ENCODE measurements at regions not wholly inside any gene's neighbourhood (a gene's known extent, or its start where the extent isn't known, plus 50 kb on each side); places are given as distances from the start of the nearest gene placed in this dataset.

DNA sequence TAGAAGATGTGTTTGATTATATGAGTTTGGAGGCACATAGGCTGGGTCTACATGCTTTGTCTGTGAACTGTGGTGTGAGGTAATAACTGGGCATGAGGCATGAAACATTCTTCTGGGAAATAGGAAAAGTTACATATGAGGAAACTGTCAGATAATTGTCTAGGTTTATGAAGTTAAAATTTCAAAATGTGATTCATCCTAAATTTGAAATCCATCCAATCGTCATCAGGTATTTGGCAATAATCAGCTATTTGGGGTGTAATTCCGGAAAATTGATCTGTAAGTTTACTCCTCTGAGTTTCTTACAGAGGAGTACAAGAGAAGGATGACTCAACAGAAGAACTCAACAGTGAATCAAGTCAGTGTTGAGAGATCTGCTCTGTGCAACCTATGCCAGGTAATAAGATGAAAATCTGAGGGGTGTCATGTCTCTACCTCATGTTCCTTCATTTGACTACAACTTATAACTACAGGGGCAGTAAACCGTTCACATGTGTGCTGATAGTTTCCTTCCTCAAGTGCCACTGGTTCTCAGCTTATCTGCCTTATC lies 1171.6 kb upstream of the CDH18 start:
- no peak for DNase-seq

- DNase-seq: no peak
Observed at GRCh38 chr5:21154526-21154925, 1166.5 kb upstream of the CDH18 start.

GRCh38 chr5:21152611-21153010 lies 1164.6 kb upstream of the CDH18 start:
- no peak for DNase-seq

- no peak for DNase-seq
Observed at GRCh38 chr5:21145376-21145775, 1157.4 kb upstream of the CDH18 start.

GRCh38 chr5:21143686-21144085 lies 1155.7 kb upstream of the CDH18 start:
- no peak for DNase-seq

DNA sequence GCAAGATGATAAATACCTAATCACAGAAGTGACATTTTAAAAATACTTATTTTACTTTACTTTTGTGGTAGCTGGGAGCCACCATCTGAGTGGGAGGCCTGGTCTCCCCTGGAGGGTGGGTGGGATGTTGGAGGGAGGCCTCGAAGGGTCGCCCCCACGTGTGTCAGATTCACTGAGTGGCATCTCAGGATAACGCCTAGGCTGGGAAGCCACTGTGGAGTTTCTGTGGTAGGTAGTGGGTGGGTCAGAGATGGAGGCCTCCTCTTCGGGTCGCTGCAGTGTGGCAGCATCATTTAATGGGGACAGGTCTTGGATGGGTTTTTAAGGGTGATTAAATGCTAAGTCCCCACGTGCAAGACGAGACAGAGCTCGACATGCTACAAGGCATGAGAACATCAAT lies 1154.8 kb upstream of the CDH18 start:
- DNase-seq: no peak

- no peak for DNase-seq
Observed at GRCh38 chr5:21140987-21141386, 1153.0 kb upstream of the CDH18 start.

DNA sequence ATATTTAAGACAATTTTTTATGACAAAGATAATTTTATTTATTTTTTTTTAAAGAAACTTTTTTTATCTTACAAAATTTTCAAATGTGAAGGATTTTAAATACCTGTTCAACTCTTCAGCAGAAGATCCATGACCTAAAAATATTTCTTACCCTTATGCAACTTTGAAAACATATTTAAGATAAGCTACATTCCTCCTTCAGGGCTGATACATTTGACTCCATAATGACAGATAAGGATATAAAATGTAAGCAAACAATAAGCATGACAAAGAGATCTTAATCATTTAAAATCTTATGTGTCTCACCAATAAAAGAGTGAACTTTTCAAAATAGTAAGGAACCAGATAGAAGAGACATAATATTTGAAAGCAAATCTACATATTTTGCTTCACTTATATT lies 1138.2 kb upstream of the CDH18 start:
- DNase-seq: no peak

- no peak for DNase-seq
Observed at GRCh38 chr5:21125238-21125983, 1137.4 kb upstream of the CDH18 start.

DNA sequence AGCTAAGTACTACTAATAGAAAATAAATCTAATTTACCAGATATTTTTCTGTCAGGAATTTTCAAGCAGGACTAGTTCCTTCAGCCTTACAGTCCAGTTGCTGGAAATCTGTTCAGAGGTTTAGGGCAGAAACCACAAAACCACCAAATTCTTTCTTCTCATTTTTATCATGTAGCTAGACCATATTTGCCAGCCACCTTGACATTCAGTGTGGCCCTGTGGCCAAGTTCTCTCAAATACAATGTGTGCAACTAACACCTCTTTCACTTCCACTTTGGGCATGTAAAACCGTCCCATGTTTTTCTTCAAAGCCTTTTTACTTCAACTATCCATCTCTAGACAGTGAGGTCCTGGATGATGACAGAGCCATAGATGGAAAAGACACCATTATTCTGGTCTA lies 1133.2 kb upstream of the CDH18 start:
- no peak for DNase-seq

DNA sequence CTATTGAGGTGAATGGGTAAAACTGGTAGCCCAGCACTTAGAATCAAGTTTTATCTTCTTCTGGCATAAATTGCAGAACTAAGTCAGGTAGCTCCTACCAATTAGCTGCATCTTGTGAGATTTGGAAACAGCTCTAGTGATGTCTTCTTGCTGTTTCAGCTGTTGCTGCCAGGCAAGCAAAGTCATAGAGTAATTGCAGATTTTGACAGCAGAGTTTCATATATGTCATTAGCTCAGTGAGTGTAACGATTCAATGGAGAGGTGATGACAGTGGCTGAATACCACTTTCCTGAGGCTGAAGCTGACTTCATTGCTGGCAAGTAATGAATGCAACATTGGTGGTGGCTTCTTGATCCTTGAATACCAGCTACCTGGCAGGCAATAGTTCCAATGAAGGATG lies 1109.7 kb upstream of the CDH18 start:
- no peak for DNase-seq

DNA sequence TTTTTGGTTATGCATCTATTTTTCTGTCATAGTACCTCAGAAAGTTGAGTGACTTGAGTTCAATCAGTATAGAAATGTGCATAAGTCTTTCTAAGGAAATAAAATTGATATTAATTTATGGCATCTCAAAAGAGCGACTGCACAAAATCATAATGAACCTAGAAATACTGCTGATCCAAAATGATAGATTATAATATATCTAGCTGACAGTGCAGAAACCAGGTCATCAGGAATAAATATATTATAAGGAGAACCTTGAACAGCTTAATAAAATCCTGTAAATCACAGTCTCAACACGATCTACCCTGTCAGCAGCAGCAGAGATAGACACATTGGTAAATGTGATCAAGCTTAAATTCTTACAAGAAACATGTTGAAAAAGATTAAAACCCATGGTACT lies 1106.6 kb upstream of the CDH18 start:
- no peak for DNase-seq

DNA sequence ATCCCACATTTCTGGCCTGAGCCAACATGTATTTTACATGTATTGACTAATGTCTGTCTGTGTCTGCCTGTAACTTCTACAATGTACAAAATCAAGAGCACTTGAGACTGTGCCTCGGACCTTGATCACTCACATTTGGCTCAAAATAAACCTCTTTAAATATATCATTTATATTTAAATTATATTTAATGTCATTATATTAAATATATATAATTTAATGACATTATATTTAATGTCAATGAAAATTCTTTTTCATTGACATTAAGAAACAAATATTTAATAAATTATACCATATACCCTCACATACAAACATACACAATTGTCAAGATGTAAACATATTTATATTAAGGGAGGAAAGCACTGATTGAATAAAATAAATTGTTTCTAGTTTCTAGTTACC lies 1099.8 kb upstream of the CDH18 start:
- DNase-seq: no peak

DNA sequence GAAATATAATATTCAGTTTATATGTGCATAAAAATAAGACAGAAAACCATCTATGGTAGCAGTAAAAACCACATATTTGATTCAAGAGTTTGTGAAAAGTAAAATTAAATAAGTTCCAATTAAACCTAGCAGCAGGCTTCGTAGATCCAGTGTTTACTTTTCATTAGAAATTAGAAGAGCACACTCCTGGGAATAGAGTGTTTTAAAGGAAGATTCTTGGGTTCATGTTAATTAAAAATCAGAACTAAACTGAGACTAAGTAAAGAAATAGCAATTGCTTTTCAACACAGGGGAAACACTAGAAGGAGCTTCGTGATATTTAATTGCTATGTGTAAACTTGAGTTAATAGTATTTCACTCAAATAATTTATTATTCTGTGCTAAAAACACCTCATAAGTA lies 1097.8 kb upstream of the CDH18 start:
- no peak for DNase-seq

DNA sequence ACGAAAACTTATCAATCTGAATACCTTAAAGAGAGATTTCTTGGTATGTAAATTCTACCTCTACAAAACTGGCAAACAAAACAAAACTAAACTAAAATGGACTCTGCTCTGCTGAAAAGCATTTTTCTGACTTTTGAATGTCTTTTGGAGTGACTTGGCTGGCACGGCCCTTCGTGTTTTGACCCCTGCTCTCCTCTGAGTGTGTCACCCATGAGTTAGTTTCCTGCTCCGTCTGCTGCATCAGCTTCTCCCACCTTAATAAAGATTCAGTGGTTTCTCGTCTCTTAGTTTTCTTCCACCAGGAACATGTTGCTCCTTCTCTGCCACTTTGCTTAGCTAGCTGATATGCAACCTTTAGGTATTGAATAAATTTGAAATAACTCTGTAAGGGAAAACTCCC lies 1084.0 kb upstream of the CDH18 start:
- no peak for DNase-seq

DNA sequence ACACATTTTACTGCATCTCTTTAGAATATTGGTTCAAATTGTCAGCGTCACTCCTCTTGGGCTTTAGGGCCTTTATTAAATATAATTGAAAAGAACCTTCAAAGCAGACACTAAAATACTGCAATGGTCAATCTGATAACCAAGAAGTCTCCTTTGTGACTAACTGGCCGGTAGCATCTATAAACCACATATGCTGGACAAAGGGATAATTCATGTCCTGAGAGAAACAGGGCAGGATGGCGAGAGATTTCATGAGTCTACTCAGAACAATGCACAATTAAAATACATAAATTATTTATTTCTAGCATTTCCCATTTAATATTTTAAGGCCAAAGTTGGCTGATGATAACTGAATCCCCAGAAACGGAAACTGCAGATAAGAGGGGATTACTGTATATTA lies 1083.4 kb upstream of the CDH18 start:
- no peak for DNase-seq

DNA sequence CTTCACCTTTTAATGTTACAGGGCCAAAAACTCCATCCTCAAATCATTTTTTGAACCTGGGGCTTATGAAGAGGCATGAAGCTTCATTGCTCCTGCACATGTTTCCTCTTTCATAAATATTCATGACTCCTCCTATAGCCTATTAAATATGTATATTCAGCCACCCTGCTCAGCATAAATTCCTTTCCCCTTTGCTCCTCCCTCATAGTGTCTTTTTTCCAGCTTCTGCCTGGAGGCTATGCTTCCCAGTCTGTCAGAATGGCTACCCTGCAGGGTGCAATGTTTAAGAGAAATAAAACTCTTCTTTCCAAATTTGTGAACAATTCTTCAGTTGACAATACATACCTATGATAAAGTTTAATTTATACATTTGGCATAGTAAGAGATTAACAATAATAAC lies 1082.9 kb upstream of the CDH18 start:
- no peak for DNase-seq

GRCh38 chr5:21067724-21068123 lies 1079.7 kb upstream of the CDH18 start:
- DNase-seq: no peak

GRCh38 chr5:21063146-21063545 lies 1075.1 kb upstream of the CDH18 start:
- no peak for DNase-seq

GRCh38 chr5:21058289-21058688 lies 1070.3 kb upstream of the CDH18 start:
- no peak for DNase-seq

- no peak for DNase-seq
Observed at GRCh38 chr5:21051945-21052344, 1063.9 kb upstream of the CDH18 start.

DNA sequence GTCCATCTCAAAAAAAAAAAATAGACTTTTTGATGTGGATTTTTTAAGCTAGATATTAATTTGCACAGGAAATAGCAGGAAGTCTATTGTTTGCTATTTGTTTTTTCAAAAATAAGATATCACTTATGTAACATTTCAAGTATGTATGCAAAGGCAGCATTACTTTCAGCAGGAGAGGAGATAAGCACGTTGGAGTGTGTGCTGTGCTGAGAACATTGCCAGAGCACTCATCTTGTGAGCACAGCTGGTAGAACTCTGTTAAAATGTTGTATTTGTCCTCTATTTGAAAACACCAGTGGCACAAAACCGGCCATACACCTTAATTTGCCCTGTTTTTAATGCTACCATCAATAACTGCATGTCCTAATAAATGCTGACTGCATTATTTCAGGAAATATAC lies 1061.9 kb upstream of the CDH18 start:
- DNase-seq: no peak

DNA sequence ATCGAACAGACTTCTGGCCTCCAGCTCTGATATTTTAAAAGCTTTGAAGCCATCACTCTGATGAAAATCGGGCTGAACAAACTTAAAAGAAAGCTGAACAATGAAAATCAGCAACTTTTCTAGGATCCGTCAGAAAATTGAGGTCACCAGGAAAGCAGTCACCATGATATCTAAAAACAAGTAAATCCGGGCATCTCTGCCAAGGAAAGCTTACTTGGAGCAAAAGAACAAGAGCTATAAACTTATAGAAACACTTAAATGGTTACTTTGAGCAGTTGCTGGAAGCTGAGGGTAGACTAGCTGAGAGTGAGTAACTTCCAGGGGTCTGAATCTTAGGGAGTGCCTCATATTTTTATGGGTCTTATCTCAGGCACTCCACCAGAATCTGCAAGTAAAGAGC lies 1043.0 kb upstream of the CDH18 start:
- DNase-seq: no peak

DNA sequence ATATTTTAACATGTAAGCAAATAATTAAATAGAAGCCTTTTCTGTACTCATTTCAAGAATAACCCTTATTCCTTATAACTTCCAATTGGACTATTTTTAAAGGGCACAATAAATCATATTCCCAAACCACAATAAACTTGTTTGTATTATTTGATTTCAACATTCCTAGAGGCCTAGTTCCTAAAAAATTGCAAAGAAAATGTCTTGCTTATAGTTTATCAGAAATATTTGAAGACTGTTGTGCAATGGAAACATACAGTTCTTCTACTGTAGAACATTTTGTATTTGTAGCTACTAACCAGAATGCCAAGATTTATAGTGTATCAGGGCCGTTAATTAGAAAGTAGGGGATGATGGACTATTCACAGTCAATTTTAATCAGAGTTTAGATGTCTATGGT lies 1037.0 kb upstream of the CDH18 start:
- no peak for DNase-seq

DNA sequence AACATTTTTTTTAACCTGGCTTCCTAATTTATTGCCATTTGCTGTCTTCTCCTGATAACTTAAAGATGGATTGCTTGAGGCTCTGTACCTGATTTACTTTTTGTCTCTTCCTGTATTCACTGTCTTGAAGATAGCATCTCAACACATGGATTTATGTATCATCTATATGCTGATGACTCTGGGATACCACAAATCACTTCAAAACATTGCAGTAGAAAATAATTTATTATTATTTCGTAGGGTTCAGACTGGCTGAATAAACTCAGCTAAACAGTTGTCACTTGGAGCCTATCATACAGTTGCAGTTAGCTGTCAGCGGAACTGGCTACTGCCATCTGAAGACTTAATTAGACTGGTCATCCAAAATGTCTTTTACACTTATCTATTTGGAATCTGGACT lies 1025.2 kb upstream of the CDH18 start:
- no peak for DNase-seq

Measured in NCI-H2107 (cell line).